Kasumi-1 (cell line): ENCODE measurements at regions not wholly inside any gene's neighbourhood (a gene's known extent, or its start where the extent isn't known, plus 50 kb on each side); places are given as distances from the start of the nearest gene placed in this dataset.
"Not testable (repeated sequence)": the region's sequence is repeated elsewhere in the genome, so short reads cannot be mapped to it uniquely, and the experiment has no call there.

Source experiments
- DNase-seq, 2 experiments: peaks; one replicate each; lab custom pipeline; 2025; lab: John Stamatoyannopoulos, UW

- DNase-seq = no peak
Measured at GRCh38 chr5:97544240-97544639, 361.2 kb upstream of the RIOK2 start.

- DNase-seq = no peak
Measured at GRCh38 chr5:97544678-97545077, 361.6 kb upstream of the RIOK2 start.

GRCh38 chr5:97545446-97545845, 362.4 kb upstream of the RIOK2 start:
- DNase-seq = no peak

- DNase-seq = no peak
Measured at GRCh38 chr5:97545886-97546535, 363.0 kb upstream of the RIOK2 start.

GRCh38 chr5:97547430-97547829, 364.4 kb upstream of the RIOK2 start:
- no peak for DNase-seq

GRCh38 chr5:97547999-97548738, 365.1 kb upstream of the RIOK2 start:
- DNase-seq = peak; percentile 59 to 60

GRCh38 chr5:97548739-97549080, 365.7 kb upstream of the RIOK2 start:
- no peak for DNase-seq

- no peak for DNase-seq
Measured at GRCh38 chr5:97549496-97549895, 366.4 kb upstream of the RIOK2 start.

- no peak for DNase-seq
Measured at GRCh38 chr5:97550164-97550563, 367.1 kb upstream of the RIOK2 start.

GRCh38 chr5:97550818-97551217, 367.8 kb upstream of the RIOK2 start:
- DNase-seq = no peak

- DNase-seq = no peak
Measured at GRCh38 chr5:97553604-97554452, 370.8 kb upstream of the RIOK2 start.

GRCh38 chr5:97554977-97555643, 372.1 kb upstream of the RIOK2 start:
- no peak for DNase-seq

GRCh38 chr5:97555644-97555981, 372.6 kb upstream of the RIOK2 start:
- no peak for DNase-seq

GRCh38 chr5:97559827-97560598, 377.0 kb upstream of the RIOK2 start:
- no peak for DNase-seq

GRCh38 chr5:97560599-97560993, 377.5 kb upstream of the RIOK2 start:
- no peak for DNase-seq

GRCh38 chr5:97563050-97563657, 380.1 kb upstream of the RIOK2 start:
- no peak for DNase-seq

GRCh38 chr5:97568382-97568781, 385.3 kb upstream of the RIOK2 start:
- no peak for DNase-seq

GRCh38 chr5:97570242-97570641, 387.2 kb upstream of the RIOK2 start:
- no peak for DNase-seq

- DNase-seq = no peak
Measured at GRCh38 chr5:97575322-97575721, 392.3 kb upstream of the RIOK2 start.

- DNase-seq = no peak
Measured at GRCh38 chr5:97576956-97577355, 393.9 kb upstream of the RIOK2 start.

- not testable (repeated sequence) for DNase-seq
Measured at GRCh38 chr5:97579977-97580376, 396.9 kb upstream of the RIOK2 start.
